Prostate gland (tissue), 2 donors: ENCODE measurements at regions not wholly inside any gene's neighbourhood (a gene's known extent, or its start where the extent isn't known, plus 50 kb on each side); places are given as distances from the start of the nearest gene placed in this dataset.

Source experiments
- CTCF ChIP-seq, 4 experiments: fragments of 200-600 bp in 2 of 4; fragments of 450-650 bp in 2 of 4; sonication (generic) in 2 of 4; IDR thresholded peaks; 1 replicate in 3 of 4; 2 replicates in 1 of 4; pipeline ENCODE4 v1.5.1; 2016 to 2019; ENCODE audit warnings: antibody characterized with exemption in 4 of 4, mild to moderate bottlenecking in 2 of 4, moderate library complexity in 2 of 4
- POLR2A ChIP-seq: fragments of 450-650 bp; IDR thresholded peaks from one replicate; pipeline ENCODE4 v1.6.1; 2016; ENCODE audit warnings: antibody characterized with exemption, mild to moderate bottlenecking
- POLR2AphosphoS5 ChIP-seq: sonication (generic); formaldehyde crosslinking; IDR thresholded peaks from one replicate; pipeline ENCODE4 v1.6.1; 2017; ENCODE audit warnings: antibody characterized with exemption

- no peak for TF ChIP-seq POLR2AphosphoS5
- TF ChIP-seq CTCF (IDR thresholded peaks at IDR 0.05): no peak
- no peak for TF ChIP-seq POLR2A
These were observed 1319.5 kb downstream of the BRINP3 start for GRCh38 chr1:189158155-189158554.
